IMR-90 (cell line): ENCODE measurements at regions not wholly inside any gene's neighbourhood (a gene's known extent, or its start where the extent isn't known, plus 50 kb on each side); places are given as distances from the start of the nearest gene placed in this dataset.

Experiments
- ATAC-seq: fragments of 200-7000 bp; cut with Tn5 transposase; 2 replicates; pipeline ENCODE4 v1.9.1; 2020; ENCODE audit warnings: low read depth, mild to moderate bottlenecking, moderate library complexity
- BruUV-seq: library from RNA; stranded (reverse); fragments of 400-500 nt; replicated peaks from 2 replicates; lab custom pipeline; 2021; lab: Mats Ljungman, UMichigan
- CTCF ChIA-PET: fragments of 300-600 bp; formaldehyde crosslinking; extraction: SDS; loops from one replicate; lab custom pipeline; 2021; ENCODE audit warnings: antibody characterized with exemption; lab: Yijun Ruan, JAX
- POLR2A ChIA-PET: fragments of 300-600 bp; sonication (Branson Sonifier 250); formaldehyde crosslinking; loops from one replicate; lab custom pipeline; 2022; ENCODE audit warnings: antibody characterized with exemption; ENCODE audit not compliant: unreplicated experiment; lab: Charles Lee
- DNase-seq: peaks from one replicate; pipeline ENCODE4 v3.0.0; 2013
- H2AFZ ChIP-seq: replicated peaks from 2 replicates; pipeline ENCODE3; 2013; ENCODE audit warnings: low read length, mild to moderate bottlenecking; ENCODE audit not compliant: poor library complexity
- H2AK5ac ChIP-seq: 2 replicates; pipeline ENCODE4 v1.6.1; 2013; ENCODE audit warnings: low read depth, low read length, inconsistent platforms
- H2AK9ac ChIP-seq: replicated peaks from 2 replicates; pipeline ENCODE3; 2013; ENCODE audit warnings: mild to moderate bottlenecking, low read depth, low read length, moderate library complexity; ENCODE audit not compliant: poor library complexity
- H2BK120ac ChIP-seq: 2 replicates; pipeline ENCODE4 v1.6.1; 2013; ENCODE audit warnings: low read depth, low read length, inconsistent platforms
- H2BK15ac ChIP-seq: 3 replicates; pipeline ENCODE4 v1.6.1; 2013; ENCODE audit warnings: low read depth, low read length, inconsistent platforms
- H2BK20ac ChIP-seq: 2 replicates; pipeline ENCODE4 v1.6.1; 2013; ENCODE audit warnings: low read depth, mild to moderate bottlenecking, inconsistent platforms, low read length, moderate library complexity
- H2BK5ac ChIP-seq: 2 replicates; pipeline ENCODE4 v1.6.1; 2013; ENCODE audit warnings: mild to moderate bottlenecking, low read depth, low read length, inconsistent platforms; ENCODE audit not compliant: poor library complexity, severe bottlenecking
- H3K14ac ChIP-seq: replicated peaks from 2 replicates; pipeline ENCODE4 v1.6.1; 2013; ENCODE audit warnings: low read depth, low read length, inconsistent platforms
- H3K18ac ChIP-seq: 2 replicates; pipeline ENCODE4 v1.6.1; 2013; ENCODE audit warnings: low read depth, low read length, control low read depth
- H3K23ac ChIP-seq: 2 replicates; pipeline ENCODE4 v1.6.1; 2013; ENCODE audit warnings: low read depth, low read length, inconsistent platforms
- H3K27ac ChIP-seq: 2 replicates; pipeline ENCODE4 v1.5.1; 2013; ENCODE audit warnings: mild to moderate bottlenecking, control low read depth, low read length; ENCODE audit not compliant: insufficient read depth
- H3K27me3 ChIP-seq: 2 replicates; pipeline ENCODE4 v1.6.1; 2013; ENCODE audit warnings: low read length; ENCODE audit not compliant: control insufficient read depth, insufficient read depth
- H3K36me3 ChIP-seq: 2 replicates; pipeline ENCODE4 v1.6.1; 2013; ENCODE audit warnings: low read length, mixed read lengths; ENCODE audit not compliant: control insufficient read depth, insufficient read depth
- H3K4ac ChIP-seq: 2 replicates; pipeline ENCODE4 v1.6.1; 2013; ENCODE audit warnings: low read depth, low read length, inconsistent platforms
- H3K4me1 ChIP-seq: 2 replicates; pipeline ENCODE4 v1.6.1; 2013; ENCODE audit warnings: low read length, mixed read lengths; ENCODE audit not compliant: control insufficient read depth, insufficient read depth
- H3K4me2 ChIP-seq: 2 replicates; pipeline ENCODE4 v1.6.1; 2013; ENCODE audit warnings: low read depth, mild to moderate bottlenecking, control low read depth, low read length, moderate library complexity
- H3K4me3 ChIP-seq: 2 replicates; pipeline ENCODE4 v1.5.1; 2013; ENCODE audit warnings: low read depth, mild to moderate bottlenecking, control low read depth, low read length, moderate library complexity; ENCODE audit not compliant: insufficient read depth
- H3K56ac ChIP-seq: 2 replicates; pipeline ENCODE4 v1.6.1; 2013; ENCODE audit warnings: low read length, inconsistent platforms; ENCODE audit not compliant: insufficient read depth; ENCODE audit errors: extremely low read depth
- H3K79me1 ChIP-seq, 2 experiments: 2 replicates each; pipeline ENCODE4 v1.6.1; 2013; ENCODE audit warnings: low read length in 2 of 2, inconsistent platforms in 1 of 2, low read depth in 1 of 2
- H3K9ac ChIP-seq: 2 replicates; pipeline ENCODE4 v1.6.1; 2013; ENCODE audit warnings: low read depth, low read length, control low read depth
- H3K9me1 ChIP-seq: 2 replicates; pipeline ENCODE4 v1.6.1; 2013; ENCODE audit warnings: low read length, inconsistent platforms; ENCODE audit not compliant: insufficient read depth
- H3K9me3 ChIP-seq: 2 replicates; pipeline ENCODE4 v1.6.1; 2013; ENCODE audit warnings: low read length; ENCODE audit not compliant: control insufficient read depth, insufficient read depth
- H4K20me1 ChIP-seq: 2 replicates; pipeline ENCODE4 v1.6.1; 2013; ENCODE audit warnings: low read length, inconsistent platforms; ENCODE audit not compliant: insufficient read depth
- H4K5ac ChIP-seq: 2 replicates; pipeline ENCODE4 v1.6.1; 2013; ENCODE audit warnings: mild to moderate bottlenecking, low read depth, low read length, control low read depth
- H4K8ac ChIP-seq, 2 experiments: 2 replicates each; pipeline ENCODE4 v1.6.1; 2013; ENCODE audit warnings: low read depth in 2 of 2, low read length in 2 of 2, control low read depth in 1 of 2, inconsistent platforms in 1 of 2
- H4K91ac ChIP-seq: 2 replicates; pipeline ENCODE4 v1.6.1; 2013; ENCODE audit warnings: low read depth, low read length, inconsistent platforms; ENCODE audit not compliant: insufficient read depth
- BHLHE40 ChIP-seq: fragments of 150-350 bp; IDR thresholded peaks from 2 replicates; pipeline ENCODE4 v1.6.1; 2016; ENCODE audit warnings: mild to moderate bottlenecking, low read depth, low read length
- CEBPB ChIP-seq: IDR thresholded peaks from 2 replicates; pipeline ENCODE4 v1.6.1; 2012; ENCODE audit warnings: low read depth, low read length, improper control_type of control experiment
- CHD1 ChIP-seq: IDR thresholded peaks from 2 replicates; pipeline ENCODE4 v1.6.1; 2012; ENCODE audit warnings: low read depth, low read length, improper control_type of control experiment
- CTCF ChIP-seq: conservative IDR thresholded peaks from 2 replicates; pipeline ENCODE4 v1.5.1; 2012; ENCODE audit warnings: mild to moderate bottlenecking, low read depth, low read length, improper control_type of control experiment
- ELK1 ChIP-seq: fragments of 150-350 bp; IDR thresholded peaks from 2 replicates; pipeline ENCODE4 v1.6.1; 2016; ENCODE audit warnings: low read depth, mild to moderate bottlenecking, low read length, moderate library complexity, borderline replicate concordance
- FOS ChIP-seq: fragments of 150-350 bp; IDR thresholded peaks from 2 replicates; pipeline ENCODE4 v1.6.1; 2016; ENCODE audit warnings: low read depth, low read length
- MAFK ChIP-seq: IDR thresholded peaks from 2 replicates; pipeline ENCODE4 v1.6.1; 2012; ENCODE audit warnings: low read depth, low read length, improper control_type of control experiment
- MAZ ChIP-seq: IDR thresholded peaks from 2 replicates; pipeline ENCODE4 v1.6.1; 2012; ENCODE audit warnings: low read depth, mild to moderate bottlenecking, low read length, improper control_type of control experiment, moderate library complexity, borderline replicate concordance
- MXI1 ChIP-seq: IDR thresholded peaks from 2 replicates; pipeline ENCODE4 v1.6.1; 2012; ENCODE audit warnings: low read depth, mild to moderate bottlenecking, low read length, moderate library complexity, borderline replicate concordance
- NFE2L2 ChIP-seq: fragments of 150-350 bp; IDR thresholded peaks from 2 replicates; pipeline ENCODE4 v1.6.1; 2016; ENCODE audit warnings: low read depth, mild to moderate bottlenecking, low read length
- POLR2A ChIP-seq: IDR thresholded peaks from 2 replicates; pipeline ENCODE4 v1.6.1; 2012; ENCODE audit warnings: mild to moderate bottlenecking, low read depth, low read length
- RAD21 ChIP-seq: IDR thresholded peaks from 2 replicates; pipeline ENCODE4 v1.6.1; 2012; ENCODE audit warnings: low read length, improper control_type of control experiment
- RCOR1 ChIP-seq: IDR thresholded peaks from 2 replicates; pipeline ENCODE4 v1.6.1; 2012; ENCODE audit warnings: mild to moderate bottlenecking, low read length, improper control_type of control experiment; ENCODE audit not compliant: insufficient replicate concordance
- RFX5 ChIP-seq: IDR thresholded peaks from 2 replicates; pipeline ENCODE4 v1.8.0; 2012; ENCODE audit warnings: low read depth, mild to moderate bottlenecking, low read length, moderate library complexity
- SMC3 ChIP-seq: fragments of 150-350 bp; IDR thresholded peaks from 2 replicates; pipeline ENCODE4 v1.6.1; 2016; ENCODE audit warnings: low read depth, mild to moderate bottlenecking, antibody characterized with exemption, low read length, moderate library complexity
- USF2 ChIP-seq: fragments of 150-350 bp; IDR thresholded peaks from 2 replicates; pipeline ENCODE4 v1.6.1; 2017; ENCODE audit warnings: mild to moderate bottlenecking, antibody characterized with exemption, low read length, low read depth
- WGBS, 2 experiments: methylation state at CpG; one replicate each; pipeline versions ENCODE4 v1.1.5 to v1.1.7; 2013; ENCODE audit warnings: missing lambda C conversion rate in 2 of 2; ENCODE audit not compliant: insufficient read length in 1 of 2; ENCODE audit errors: extremely low coverage in 2 of 2; 5-methylcytosine and 5-hydroxymethylcytosine counted together
- dilution Hi-C: fragments of 300-500 bp; cut with HindIII; formaldehyde crosslinking; loops from one replicate; pipeline ENCODE4 v1.14.3; 2018; ENCODE audit warnings: low sequenced_read_pairs; ENCODE audit not compliant: unreplicated experiment
- in situ Hi-C: fragments of 300-500 bp; cut with MboI; formaldehyde crosslinking; loops from 3 replicates; pipeline ENCODE4 v1.14.3; 2019; ENCODE audit warnings: low sequenced_read_pairs, inconsistent platforms, mixed read lengths
- intact Hi-C: fragments of 100-400 bp; cut with micrococcal nuclease; formaldehyde crosslinking; loops from 2 replicates; pipeline ENCODE4 v1.10.0; 2022

GRCh38 chr6:98323605-98324004, 510.8 kb upstream of the POU3F2 start:
- Histone ChIP-seq H2AK5ac (no peak overlapping the region), H2AK9ac (no peak overlapping the region), H3K4ac (no peak overlapping the region), H3K9me1 (no peaks in the 10 kb centered on the region), H2BK120ac (no peak overlapping the region), H3K4me1 (no peaks in the 10 kb centered on the region), H4K5ac (no peak overlapping the region), H3K36me3 (no peaks in the 10 kb centered on the region), H3K18ac (no peak overlapping the region), H3K4me2 (no peak overlapping the region), H4K20me1 (no peaks in the 10 kb centered on the region), H2AFZ (no peak overlapping the region), H3K14ac (no peak overlapping the region), H2BK15ac (no peak overlapping the region), H3K9ac (no peak overlapping the region), H3K79me1 (no peaks in the 10 kb centered on the region), H4K8ac (no peak overlapping the region), H3K27ac (no peak overlapping the region), H3K56ac (no peak overlapping the region), H3K9me3 (peaks cover 2% of the 10 kb centered on the region; the same call in 1 of the 2 replicates), H4K91ac (no peak overlapping the region), H3K4me3 (no peak overlapping the region), H2BK5ac (no peak overlapping the region), H3K27me3 (no peaks in the 10 kb centered on the region), H3K23ac (no peak overlapping the region), H2BK20ac (no peak overlapping the region)
- ATAC-seq (no peak), DNase-seq (no peak)
- no TSS peak for BruUV-seq
- POLR2A ChIA-PET: no interaction called here
- CTCF ChIA-PET: no interaction called here
- no CpG with 5 or more reads among the region's 3 CpGs for WGBS, 2 experiments
- in situ Hi-C loops: no loop called here
- dilution Hi-C loops: no loop called here
- no peak for TF ChIP-seq SMC3
- no peak for TF ChIP-seq RAD21
- TF ChIP-seq NFE2L2: no peak
- no peak for TF ChIP-seq USF2
- no peak for TF ChIP-seq MAZ
- no peak for TF ChIP-seq BHLHE40
- no peak for TF ChIP-seq RCOR1
- no peak for TF ChIP-seq ELK1
- TF ChIP-seq POLR2A: no peak
- no peak for TF ChIP-seq CTCF
- no peak for TF ChIP-seq MXI1
- TF ChIP-seq CEBPB: no peak
- no peak for TF ChIP-seq FOS
- TF ChIP-seq MAFK: no peak
- no peak for TF ChIP-seq RFX5
- TF ChIP-seq CHD1: no peak
- intact Hi-C loops: no loop called here
